H1 (cell line): ENCODE measurements at regions not wholly inside any gene's neighbourhood (a gene's known extent, or its start where the extent isn't known, plus 50 kb on each side); places are given as distances from the start of the nearest gene placed in this dataset.

Source experiments
- CTCF ChIA-PET: fragments of 300-600 bp; sonication (Branson Sonifier 250); formaldehyde crosslinking; loops from one replicate; lab custom pipeline; 2021; ENCODE audit not compliant: partially characterized antibody; lab: Charles Lee
- POLR2A ChIA-PET: fragments of 300-600 bp; sonication (Branson Sonifier 250); formaldehyde crosslinking; loops from one replicate; lab custom pipeline; 2021; ENCODE audit warnings: inconsistent platforms; ENCODE audit not compliant: partially characterized antibody; lab: Charles Lee
- DNase-seq, 2 experiments: peaks; one replicate each; pipeline versions ENCODE4 v3.0.0 to v3.0.0-alpha.2; 2010 to 2022; ENCODE audit warnings: low spot score in 2 of 2, low read depth in 1 of 2, mixed read lengths in 1 of 2
- FAIRE-seq: peaks from 2 replicates; lab custom pipeline; 2011; peaks lifted over from hg19 to GRCh38; lab: Jason Lieb, UNC
- H2AFZ ChIP-seq: 2 replicates; pipeline ENCODE4 v1.8.1; 2012; ENCODE audit warnings: low read length, inconsistent platforms
- H2AK5ac ChIP-seq: 2 replicates; pipeline ENCODE4 v1.6.1; 2013; ENCODE audit warnings: low read depth, low read length
- H2BK120ac ChIP-seq: replicated peaks from 2 replicates; pipeline ENCODE3; 2013; ENCODE audit warnings: low read depth, low read length, inconsistent platforms
- H2BK12ac ChIP-seq: 2 replicates; pipeline ENCODE4 v1.6.1; 2013; ENCODE audit warnings: low read depth, low read length
- H2BK15ac ChIP-seq: 2 replicates; pipeline ENCODE4 v1.6.1; 2013; ENCODE audit warnings: low read length
- H2BK20ac ChIP-seq: 2 replicates; pipeline ENCODE4 v1.6.1; 2013; ENCODE audit warnings: low read length
- H2BK5ac ChIP-seq: 2 replicates; pipeline ENCODE4 v1.6.1; 2013; ENCODE audit warnings: low read depth, low read length
- H3K14ac ChIP-seq: 2 replicates; pipeline ENCODE4 v1.6.1; 2013; ENCODE audit warnings: inconsistent platforms; ENCODE audit not compliant: insufficient read length
- H3K18ac ChIP-seq: 2 replicates; pipeline ENCODE4 v1.6.1; 2013; ENCODE audit warnings: low read length; ENCODE audit errors: extremely low read depth
- H3K23ac ChIP-seq: 2 replicates; pipeline ENCODE4 v1.6.1; 2013; ENCODE audit warnings: inconsistent platforms; ENCODE audit not compliant: insufficient read length
- H3K23me2 ChIP-seq: 2 replicates; pipeline ENCODE4 v1.6.1; 2013; ENCODE audit warnings: low read depth, low read length
- H3K27ac ChIP-seq: 2 replicates; pipeline ENCODE4 v1.6.1; 2011; ENCODE audit warnings: low read depth, low read length, inconsistent platforms
- H3K27me3 ChIP-seq, 4 experiments: replicated peaks in 1 of 4; 1 replicate in 1 of 4; 2 replicates in 3 of 4; pipeline versions ENCODE4 v1.6.1 to v1.8.1; 2011 to 2013; ENCODE audit warnings: low read length in 3 of 4, mild to moderate bottlenecking in 3 of 4, inconsistent platforms in 2 of 4, mixed read lengths in 2 of 4, moderate library complexity in 1 of 4; ENCODE audit not compliant: control insufficient read depth in 3 of 4, insufficient read depth in 3 of 4; ENCODE audit errors: extremely low read depth in 1 of 4
- H3K36me3 ChIP-seq, 4 experiments: 2 replicates each; pipeline versions ENCODE4 v1.6.1 to v1.8.1; 2011 to 2013; ENCODE audit warnings: mild to moderate bottlenecking in 4 of 4, low read length in 3 of 4, moderate library complexity in 2 of 4, control low read depth in 1 of 4, inconsistent platforms in 1 of 4; ENCODE audit not compliant: insufficient read depth in 4 of 4, control insufficient read depth in 2 of 4
- H3K4ac ChIP-seq: replicated peaks from 2 replicates; pipeline ENCODE3; 2013; ENCODE audit warnings: low read length, low read depth, mixed read lengths, inconsistent platforms; ENCODE audit not compliant: insufficient read length
- H3K4me1 ChIP-seq, 4 experiments: replicated peaks in 1 of 4; 1 replicate in 1 of 4; 2 replicates in 3 of 4; pipeline versions ENCODE4 v1.6.1 to v1.8.1; 2011 to 2013; ENCODE audit warnings: low read length in 3 of 4, inconsistent platforms in 2 of 4, mixed read lengths in 1 of 4; ENCODE audit not compliant: insufficient read depth in 4 of 4, control insufficient read depth in 3 of 4
- H3K4me2 ChIP-seq, 2 experiments: 2 replicates each; pipeline versions ENCODE4 v1.6.1 to v1.8.1; 2011 to 2013; ENCODE audit warnings: low read depth in 2 of 2, low read length in 2 of 2, control low read depth in 1 of 2, inconsistent platforms in 1 of 2, mild to moderate bottlenecking in 1 of 2; ENCODE audit not compliant: insufficient read depth in 1 of 2
- H3K4me3 ChIP-seq, 4 experiments: fragments of 200-600, 300-600 bp in 1 of 4; sonication (generic), shearing (Covaris generic), sonication (Bioruptor Twin) in 1 of 4; 2 replicates each; pipeline versions ENCODE4 v1.5.1 to v1.8.1; 2011 to 2016; ENCODE audit warnings: low read length in 4 of 4, low read depth in 3 of 4, control low read depth in 2 of 4, inconsistent platforms in 2 of 4, mild to moderate bottlenecking in 2 of 4, mixed read lengths in 1 of 4, moderate library complexity in 1 of 4; ENCODE audit not compliant: insufficient read depth in 2 of 4; ENCODE audit errors: extremely low read depth in 1 of 4
- H3K56ac ChIP-seq: replicated peaks from 2 replicates; pipeline ENCODE3; 2013; ENCODE audit warnings: low read depth, mild to moderate bottlenecking, mixed read lengths, low read length, inconsistent platforms; ENCODE audit not compliant: insufficient read length
- H3K79me1 ChIP-seq: 2 replicates; pipeline ENCODE4 v1.6.1; 2013; ENCODE audit warnings: low read depth, low read length, control low read depth
- H3K79me2 ChIP-seq, 2 experiments: 2 replicates each; pipeline versions ENCODE4 v1.6.1 to v1.8.1; 2012 to 2013; ENCODE audit warnings: low read length in 2 of 2, mild to moderate bottlenecking in 2 of 2, inconsistent platforms in 1 of 2; ENCODE audit not compliant: insufficient read depth in 2 of 2, control insufficient read depth in 1 of 2
- H3K9ac ChIP-seq, 4 experiments: replicated peaks in 1 of 4; 1 replicate in 1 of 4; 2 replicates in 3 of 4; pipeline versions ENCODE4 v1.6.1 to v1.8.1; 2011 to 2013; ENCODE audit warnings: low read depth in 3 of 4, low read length in 3 of 4, control low read depth in 2 of 4, mild to moderate bottlenecking in 2 of 4, moderate library complexity in 2 of 4, inconsistent platforms in 1 of 4; ENCODE audit errors: extremely low read depth in 1 of 4
- H3K9me3 ChIP-seq, 2 experiments: 2 replicates each; pipeline versions ENCODE4 v1.6.1 to v1.8.1; 2012 to 2013; ENCODE audit warnings: mild to moderate bottlenecking in 2 of 2, moderate library complexity in 2 of 2, control low read depth in 1 of 2, inconsistent platforms in 1 of 2, low read depth in 1 of 2, low read length in 1 of 2, mixed read lengths in 1 of 2; ENCODE audit not compliant: insufficient read depth in 2 of 2
- H4K20me1 ChIP-seq, 2 experiments: replicated peaks in 1 of 2; 2 replicates each; pipeline versions ENCODE3 to v1.8.1; 2011 to 2013; ENCODE audit warnings: inconsistent platforms in 2 of 2, low read length in 2 of 2, mild to moderate bottlenecking in 1 of 2; ENCODE audit not compliant: insufficient read depth in 2 of 2, control insufficient read depth in 1 of 2
- H4K5ac ChIP-seq: 2 replicates; pipeline ENCODE4 v1.6.1; 2013; ENCODE audit warnings: low read length, low read depth, mixed read lengths, inconsistent platforms; ENCODE audit not compliant: insufficient read length
- H4K8ac ChIP-seq: 2 replicates; pipeline ENCODE4 v1.8.0; 2013; ENCODE audit warnings: mild to moderate bottlenecking, moderate library complexity, low read length, inconsistent platforms; ENCODE audit not compliant: insufficient read depth; ENCODE audit errors: extremely low read depth
- H4K91ac ChIP-seq: replicated peaks from 2 replicates; pipeline ENCODE3; 2013; ENCODE audit warnings: low read length, mixed read lengths, inconsistent platforms; ENCODE audit not compliant: insufficient read length
- CHD7 ChIP-seq: fragments of 300-600 bp; sonication (generic); IDR thresholded peaks from 2 replicates; pipeline ENCODE4 v1.7.1; 2012; ENCODE audit warnings: low read length, moderate library complexity, mild to moderate bottlenecking, inconsistent platforms; ENCODE audit not compliant: insufficient replicate concordance
- WGBS, 2 experiments: shearing (Covaris generic) in 1 of 2; methylation state at CpG; one replicate each; pipeline versions ENCODE4 v1.1.6 to v1.1.7; 2013 to 2015; ENCODE audit warnings: low lambda C conversion rate in 2 of 2, mixed read lengths in 2 of 2, inconsistent platforms in 1 of 2, low coverage in 1 of 2, missing lambda C conversion rate in 1 of 2; ENCODE audit not compliant: insufficient replicate concordance in 2 of 2, insufficient coverage in 1 of 2, insufficient read length in 1 of 2; ENCODE audit errors: extremely low coverage in 1 of 2, missing lambda C conversion rate in 1 of 2; 5-methylcytosine and 5-hydroxymethylcytosine counted together

GRCh38 chrX:7993873-7994272 lies 66.7 kb upstream of the PNPLA4 start:
- no peak overlapping the region for H3K18ac ChIP-seq
- TF ChIP-seq CHD7 = no peak

More at GRCh38 chrX:7993873-7994272, 66.7 kb upstream of the PNPLA4 start:
- Histone ChIP-seq H2AK5ac (no peak overlapping the region), H3K79me2 (no peaks in the 10 kb centered on the region), H3K4me2 (no peak overlapping the region), H3K79me1 (no peaks in the 10 kb centered on the region), H4K5ac (no peak overlapping the region), H2BK120ac (no peak overlapping the region), H2BK12ac (no peak overlapping the region), H4K20me1 (no peaks in the 10 kb centered on the region), H2AFZ (no peak overlapping the region), H3K56ac (no peak overlapping the region), H3K23ac (no peak overlapping the region), H3K4ac (no peak overlapping the region), H4K91ac (no peak overlapping the region), H3K27me3 (no peaks in the 10 kb centered on the region), H3K36me3 (no peaks in the 10 kb centered on the region), H3K4me3 (no peak overlapping the region), H3K23me2 (no peaks in the 10 kb centered on the region), H2BK15ac (no peak overlapping the region), H3K4me1 (no peaks in the 10 kb centered on the region), H3K27ac (no peak overlapping the region), H4K8ac (no peak overlapping the region), H3K9ac (no peak overlapping the region), H3K14ac (no peak overlapping the region), H2BK20ac (no peak overlapping the region), H2BK5ac (no peak overlapping the region), H3K9me3 (no peaks in the 10 kb centered on the region)
- no peak for DNase-seq
- 89% methylated on average over 3 of the region's 4 CpGs; no CpG with 5 or more reads in 1 of the 2 experiments for WGBS, 2 experiments
- POLR2A ChIA-PET = no interaction called here
- FAIRE-seq = no peak
- CTCF ChIA-PET = no interaction called here
